SK-N-SH treated with all-trans-retinoic acid at 6 μM for 48 hours (cell line): ENCODE measurements at regions not wholly inside any gene's neighbourhood (a gene's known extent, or its start where the extent isn't known, plus 50 kb on each side); places are given as distances from the start of the nearest gene placed in this dataset.

Source experiments
- ARNTL ChIP-seq: fragments of 450-650 bp; formaldehyde crosslinking; IDR thresholded peaks from 2 replicates; pipeline ENCODE4 v1.5.0; 2020; ENCODE audit warnings: low read depth, mild to moderate bottlenecking, moderate library complexity, borderline replicate concordance
- BACH2 ChIP-seq: fragments of 250-450 bp; sonication (Bioruptor Pico); IDR thresholded peaks from 2 replicates; pipeline ENCODE4 v1.9.0; 2021; ENCODE audit warnings: mild to moderate bottlenecking, borderline replicate concordance
- GLIS3 ChIP-seq: fragments of 250-450 bp; sonication (Bioruptor Pico); IDR thresholded peaks from 2 replicates; pipeline ENCODE4 v1.5.0; 2020; ENCODE audit warnings: mild to moderate bottlenecking, moderate library complexity
- OSR1 ChIP-seq: fragments of 250-450 bp; sonication (Bioruptor Pico); IDR thresholded peaks from 2 replicates; pipeline ENCODE4 v1.8.0; 2022; ENCODE audit warnings: moderate library complexity, mild to moderate bottlenecking, inconsistent platforms
- RARB ChIP-seq: fragments of 250-450 bp; sonication (Bioruptor Pico); IDR thresholded peaks from 2 replicates; pipeline ENCODE4 v1.8.0; 2021; ENCODE audit warnings: mild to moderate bottlenecking, moderate library complexity
- SNAI2 ChIP-seq: fragments of 250-450 bp; sonication (Bioruptor Pico); IDR thresholded peaks from 2 replicates; pipeline ENCODE4 v1.5.0; 2020; ENCODE audit warnings: mild to moderate bottlenecking, moderate library complexity
- TCF4 ChIP-seq: fragments of 250-450 bp; sonication (Bioruptor Pico); IDR thresholded peaks from 2 replicates; pipeline ENCODE4 v1.8.0; 2021; ENCODE audit warnings: mild to moderate bottlenecking, moderate library complexity, borderline replicate concordance
- ZC3H10 ChIP-seq: fragments of 250-450 bp; sonication (Bioruptor Pico); IDR thresholded peaks from 2 replicates; pipeline ENCODE4 v1.5.1; 2021; ENCODE audit warnings: mild to moderate bottlenecking, moderate library complexity
- ZFP3 ChIP-seq: fragments of 250-450 bp; sonication (Bioruptor Pico); IDR thresholded peaks from 2 replicates; pipeline ENCODE4 v1.5.0; 2020; ENCODE audit warnings: mild to moderate bottlenecking, moderate library complexity
- ZFP30 ChIP-seq: fragments of 450-650 bp; formaldehyde crosslinking; IDR thresholded peaks from 2 replicates; pipeline ENCODE4 v1.5.0; 2022; ENCODE audit warnings: mild to moderate bottlenecking, moderate library complexity
- TF ChIP-seq, protein P1 (sequence below): fragments of 250-450 bp; sonication (Bioruptor Pico); IDR thresholded peaks from 2 replicates; pipeline ENCODE4 v1.8.0; 2020; ENCODE audit warnings: mild to moderate bottlenecking, moderate library complexity, borderline replicate concordance

DNA sequence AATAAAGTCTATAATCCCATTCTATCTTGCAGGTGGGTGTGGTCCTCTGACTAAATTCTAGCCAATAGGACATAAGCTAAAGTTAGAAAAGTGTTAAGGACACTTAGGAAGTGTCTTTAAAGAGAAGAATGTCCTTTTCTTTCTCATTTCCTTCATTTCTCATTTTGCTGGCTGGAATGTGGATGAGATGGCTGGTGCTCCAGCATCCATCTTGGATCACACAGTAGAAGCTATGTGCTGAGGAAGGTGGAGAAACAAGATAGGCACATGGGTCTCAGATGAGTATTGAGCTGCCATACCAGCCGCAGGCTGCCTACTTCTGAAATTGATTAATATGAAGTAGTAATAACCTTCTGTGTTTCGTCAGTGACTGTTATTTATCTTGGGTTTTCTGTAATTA lies 289.0 kb downstream of the LRFN2 start:
- TF ChIP-seq BACH2 (CRISPR knock-in tag) = no peak
- no peak for TF ChIP-seq SNAI2 (CRISPR knock-in tag)
- no peak for TF ChIP-seq OSR1
- no peak for TF ChIP-seq TCF4 (CRISPR knock-in tag)
- TF ChIP-seq, protein P1, sequence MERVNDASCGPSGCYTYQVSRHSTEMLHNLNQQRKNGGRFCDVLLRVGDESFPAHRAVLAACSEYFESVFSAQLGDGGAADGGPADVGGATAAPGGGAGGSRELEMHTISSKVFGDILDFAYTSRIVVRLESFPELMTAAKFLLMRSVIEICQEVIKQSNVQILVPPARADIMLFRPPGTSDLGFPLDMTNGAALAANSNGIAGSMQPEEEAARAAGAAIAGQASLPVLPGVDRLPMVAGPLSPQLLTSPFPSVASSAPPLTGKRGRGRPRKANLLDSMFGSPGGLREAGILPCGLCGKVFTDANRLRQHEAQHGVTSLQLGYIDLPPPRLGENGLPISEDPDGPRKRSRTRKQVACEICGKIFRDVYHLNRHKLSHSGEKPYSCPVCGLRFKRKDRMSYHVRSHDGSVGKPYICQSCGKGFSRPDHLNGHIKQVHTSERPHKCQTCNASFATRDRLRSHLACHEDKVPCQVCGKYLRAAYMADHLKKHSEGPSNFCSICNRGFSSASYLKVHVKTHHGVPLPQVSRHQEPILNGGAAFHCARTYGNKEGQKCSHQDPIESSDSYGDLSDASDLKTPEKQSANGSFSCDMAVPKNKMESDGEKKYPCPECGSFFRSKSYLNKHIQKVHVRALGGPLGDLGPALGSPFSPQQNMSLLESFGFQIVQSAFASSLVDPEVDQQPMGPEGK (CRISPR knock-in tag) = no peak
- no peak for TF ChIP-seq RARB (CRISPR knock-in tag)
- no peak for TF ChIP-seq ZFP3
- TF ChIP-seq ZFP30 (CRISPR knock-in tag) = no peak
- TF ChIP-seq ARNTL (CRISPR knock-in tag) = no peak
- no peak for TF ChIP-seq GLIS3
- TF ChIP-seq ZC3H10 (CRISPR knock-in tag) = no peak
